Eye (tissue), 1 donor: ENCODE measurements at regions not wholly inside any gene's neighbourhood (a gene's known extent, or its start where the extent isn't known, plus 50 kb on each side); places are given as distances from the start of the nearest gene placed in this dataset.

Experiments used
- DNase-seq: peaks from one replicate; pipeline ENCODE4 v3.0.0-alpha.2; 2015

DNA sequence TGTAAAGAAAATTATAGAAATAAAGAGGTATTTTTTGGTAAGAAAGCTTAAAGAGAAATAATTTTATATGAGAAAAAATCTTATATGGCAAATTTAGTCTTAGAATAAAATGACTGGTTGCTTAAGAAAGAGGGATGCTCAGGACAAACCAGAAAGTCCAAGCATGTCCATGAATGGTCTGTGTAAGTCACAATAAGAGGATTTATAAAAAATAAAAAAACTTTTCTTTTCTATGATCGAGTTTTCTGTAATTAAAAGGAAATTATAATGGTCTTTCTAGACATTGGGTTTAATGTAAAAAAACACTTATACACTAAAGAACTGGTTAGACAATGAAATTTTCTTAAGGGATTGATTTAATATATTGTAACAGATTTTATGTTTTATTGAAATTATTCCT, 819.6 kb downstream of the TBC1D22A start:
- no peak for DNase-seq

DNA sequence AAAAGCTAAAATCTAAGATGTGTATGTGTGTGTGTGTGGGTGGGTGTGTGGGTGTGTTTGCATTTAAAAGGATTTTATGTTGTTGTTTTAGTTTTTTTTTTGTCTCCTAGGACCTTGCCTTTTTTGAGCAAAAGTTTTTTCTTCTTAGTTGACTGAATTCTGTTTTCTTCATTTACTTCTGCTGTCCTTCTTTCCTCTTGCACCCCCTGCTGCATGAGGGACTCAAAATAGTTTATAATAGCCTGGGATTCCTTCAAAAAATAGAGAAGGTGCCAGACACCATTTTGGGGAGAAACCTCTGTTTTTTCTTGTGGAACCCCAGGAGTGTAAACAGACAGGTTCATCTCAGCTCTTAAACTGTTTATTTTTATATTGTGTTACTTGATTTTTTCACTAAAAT, 817.7 kb downstream of the TBC1D22A start:
- no peak for DNase-seq

- no peak for DNase-seq
These were observed 814.5 kb downstream of the TBC1D22A start for GRCh38 chr22:47576908-47577307.

- no peak for DNase-seq
These were observed 812.8 kb downstream of the TBC1D22A start for GRCh38 chr22:47575291-47575690.

DNA sequence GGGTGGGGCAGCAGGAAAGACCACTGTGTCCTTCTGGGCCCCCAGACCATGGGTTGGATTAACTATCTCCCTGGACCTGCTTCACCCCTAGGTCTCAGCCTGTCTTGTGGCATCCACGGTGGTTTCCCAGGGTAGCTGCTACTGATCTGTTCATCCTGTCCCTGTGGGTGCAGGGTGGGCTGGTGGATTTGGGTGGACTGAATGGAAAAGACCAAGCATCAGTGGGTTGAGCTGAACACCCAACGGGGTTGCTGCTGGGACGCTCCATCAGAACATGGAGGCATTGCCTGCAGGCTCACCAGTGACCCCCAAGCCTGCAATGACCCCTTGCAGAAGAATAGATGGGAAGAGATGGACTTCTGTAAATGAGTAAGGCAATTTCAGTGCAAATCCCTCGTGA, 812.1 kb downstream of the TBC1D22A start:
- DNase-seq: no peak

GRCh38 chr22:47573141-47573540, 810.7 kb downstream of the TBC1D22A start:
- DNase-seq: no peak

GRCh38 chr22:47572443-47572842, 810.0 kb downstream of the TBC1D22A start:
- no peak for DNase-seq

DNA sequence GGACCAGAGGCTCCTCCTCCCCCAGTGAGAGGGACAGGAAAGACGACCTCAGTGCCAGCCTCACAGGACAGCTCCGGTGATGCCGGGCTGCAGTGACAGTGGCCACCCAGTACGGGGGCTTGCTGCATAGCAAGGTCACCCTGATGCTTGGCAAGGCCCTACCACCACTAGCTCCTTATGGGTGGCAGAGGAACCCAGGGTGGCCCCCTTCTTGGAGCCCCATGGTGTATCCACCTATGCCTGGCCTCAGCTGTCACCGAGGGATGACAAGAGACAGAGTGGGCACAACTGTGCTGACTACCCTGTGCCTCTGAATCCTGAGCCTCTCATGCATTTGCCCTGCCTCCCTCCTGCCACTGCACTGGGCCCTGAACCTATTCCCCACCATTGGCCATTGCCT, 809.2 kb downstream of the TBC1D22A start:
- DNase-seq: no peak

DNA sequence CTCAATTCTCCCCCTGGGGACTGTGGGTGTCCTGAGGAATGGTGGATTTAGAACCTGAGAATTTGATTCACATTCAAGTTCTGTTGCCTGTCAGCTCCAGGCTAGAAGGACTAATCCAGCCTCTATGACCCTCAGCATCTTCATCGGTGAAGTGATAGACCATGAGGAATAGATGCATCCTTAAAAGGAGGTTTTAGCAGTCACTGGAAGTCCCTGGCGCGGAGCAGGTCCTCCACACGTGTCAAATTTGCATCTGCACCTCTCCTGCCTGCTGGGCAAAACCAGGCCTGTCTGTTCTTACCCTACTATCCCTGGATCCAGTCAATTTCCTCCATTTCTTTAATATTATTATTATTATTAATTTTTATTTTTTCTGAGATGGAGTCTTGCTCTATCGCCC, 808.4 kb downstream of the TBC1D22A start:
- no peak for DNase-seq

DNA sequence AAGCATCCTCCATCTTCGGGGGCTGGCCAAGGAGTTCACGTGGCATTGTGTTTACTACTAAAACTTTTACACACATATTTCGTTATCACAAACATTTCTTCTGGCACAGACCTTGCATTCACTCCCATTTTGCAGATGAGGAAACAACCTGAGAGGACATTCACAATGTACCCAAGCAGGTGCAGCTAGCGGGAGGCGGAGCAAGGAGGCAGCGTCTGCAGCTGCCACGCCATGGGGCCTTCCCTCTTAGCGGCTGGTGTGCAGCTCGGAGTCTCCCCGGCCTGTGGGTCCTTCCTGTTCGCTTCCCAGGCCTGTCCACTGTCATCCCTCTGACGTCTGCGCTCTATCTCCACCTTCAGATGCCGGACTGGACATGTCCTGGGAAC, 807.8 kb downstream of the TBC1D22A start:
- DNase-seq: no peak

GRCh38 chr22:47569389-47570299, 807.2 kb downstream of the TBC1D22A start:
- DNase-seq: no peak

GRCh38 chr22:47568700-47569099, 806.2 kb downstream of the TBC1D22A start:
- DNase-seq: no peak

GRCh38 chr22:47567126-47568090, 805.0 kb downstream of the TBC1D22A start:
- DNase-seq: no peak

- no peak for DNase-seq
These were observed 804.0 kb downstream of the TBC1D22A start for GRCh38 chr22:47566491-47566890.

GRCh38 chr22:47565607-47566006, 803.2 kb downstream of the TBC1D22A start:
- DNase-seq: no peak

DNA sequence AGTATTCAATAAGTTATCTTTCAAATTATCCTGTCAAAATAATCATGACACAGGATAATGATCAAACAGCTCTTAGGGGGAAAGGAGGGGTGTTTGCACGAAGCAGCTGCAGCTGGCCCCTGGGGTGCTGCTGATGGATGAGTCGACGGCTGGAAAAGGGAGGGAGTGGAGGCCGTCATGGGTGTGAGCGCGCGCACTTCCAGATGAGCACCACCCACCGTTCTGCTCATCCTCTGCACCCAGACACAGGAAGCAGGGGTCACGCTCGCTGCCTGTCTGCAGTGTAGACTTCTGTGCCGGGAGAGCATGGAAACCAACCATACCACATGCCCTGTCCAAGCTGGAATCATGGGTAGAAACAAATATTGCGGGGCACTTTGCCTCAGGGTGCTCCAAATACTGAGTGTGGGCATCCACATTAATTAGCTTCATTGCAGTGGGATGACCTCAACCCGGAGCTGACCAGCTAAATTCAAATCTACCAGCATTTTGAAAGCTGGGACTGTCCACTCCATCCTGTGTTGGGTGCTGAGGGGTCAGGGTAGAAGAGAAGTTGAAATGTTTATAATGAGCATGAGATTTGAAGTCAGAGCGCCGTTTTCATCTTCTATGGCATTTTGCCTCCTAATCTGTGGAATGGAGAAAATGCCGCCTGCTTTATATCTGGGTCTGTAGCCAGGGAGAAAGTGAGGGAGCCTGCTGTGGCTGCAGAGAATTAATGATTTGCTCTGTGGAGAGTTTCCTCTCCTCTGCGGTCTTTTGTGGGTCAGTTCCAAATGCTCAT, 802.4 kb downstream of the TBC1D22A start:
- peak; percentile 79 for DNase-seq

DNA sequence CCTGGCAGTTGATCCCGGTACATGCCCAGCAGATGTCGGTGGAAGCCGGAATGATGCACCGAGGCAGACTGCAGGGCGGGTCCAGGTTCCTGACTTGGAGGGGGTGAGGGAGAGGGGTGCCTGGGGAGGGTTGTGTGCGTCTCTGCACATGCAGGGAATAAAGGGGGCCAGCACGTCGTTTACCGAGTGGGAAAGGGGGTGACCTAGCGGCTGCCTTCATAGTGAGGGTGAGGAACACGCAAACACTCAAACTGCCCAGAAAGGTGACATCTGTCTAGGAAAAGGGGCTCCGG, 801.7 kb downstream of the TBC1D22A start:
- no peak for DNase-seq

DNA sequence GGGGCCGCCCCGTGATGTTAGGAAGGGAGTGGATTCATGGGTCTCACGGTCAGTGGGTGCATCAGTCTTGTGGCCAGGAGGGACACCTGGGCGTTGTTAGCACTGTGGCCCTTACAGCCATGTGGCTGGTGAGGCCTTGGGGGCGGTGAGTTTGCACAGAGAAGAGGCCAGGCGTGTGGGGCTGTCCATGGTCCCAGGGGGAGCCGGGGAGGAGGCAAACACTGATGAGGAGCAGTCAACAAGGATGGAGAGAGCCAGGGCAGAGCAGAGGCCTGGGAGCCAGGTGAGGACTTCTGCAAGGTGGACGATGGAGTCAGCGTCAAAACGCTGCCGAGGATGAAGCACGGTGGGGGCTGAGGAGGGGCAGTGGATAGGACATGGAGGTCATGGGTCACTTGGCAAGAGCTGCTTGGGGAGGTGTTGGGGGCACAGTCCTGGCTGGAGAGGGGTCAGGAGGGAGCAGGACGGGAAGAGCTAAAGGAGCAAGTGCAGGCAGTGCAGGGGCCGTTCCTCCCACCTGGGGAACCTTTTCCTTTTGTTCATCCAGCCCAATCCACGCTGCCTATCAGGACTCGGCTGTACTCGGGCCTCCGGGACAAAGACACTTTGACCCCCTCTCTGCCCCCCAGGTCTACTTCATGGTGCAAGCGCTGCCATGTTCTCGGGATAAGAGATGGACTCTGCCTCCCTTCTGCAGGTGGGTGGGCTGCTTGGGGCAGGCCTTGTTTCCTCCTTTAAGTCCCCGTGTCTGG, 801.1 kb downstream of the TBC1D22A start:
- no peak for DNase-seq

DNA sequence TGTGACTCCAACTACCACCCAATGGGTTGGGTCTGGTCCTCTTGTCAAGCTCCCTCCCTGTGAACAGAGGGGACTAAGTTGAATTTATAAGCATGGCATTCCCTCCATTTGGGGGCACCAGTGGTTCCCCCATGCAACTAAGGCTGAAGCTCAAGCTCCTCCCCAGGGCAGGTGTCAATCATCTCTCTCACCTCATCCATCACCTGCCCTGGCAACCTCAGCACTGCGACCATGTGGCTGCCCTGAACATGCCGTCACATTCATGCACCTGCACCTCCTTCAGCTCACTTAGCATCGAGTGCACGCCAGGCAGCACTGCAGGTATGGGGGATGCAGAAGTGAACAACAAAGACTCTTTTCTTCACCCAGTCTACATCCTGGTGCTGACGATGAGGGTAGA, 799.3 kb downstream of the TBC1D22A start:
- no peak for DNase-seq

DNA sequence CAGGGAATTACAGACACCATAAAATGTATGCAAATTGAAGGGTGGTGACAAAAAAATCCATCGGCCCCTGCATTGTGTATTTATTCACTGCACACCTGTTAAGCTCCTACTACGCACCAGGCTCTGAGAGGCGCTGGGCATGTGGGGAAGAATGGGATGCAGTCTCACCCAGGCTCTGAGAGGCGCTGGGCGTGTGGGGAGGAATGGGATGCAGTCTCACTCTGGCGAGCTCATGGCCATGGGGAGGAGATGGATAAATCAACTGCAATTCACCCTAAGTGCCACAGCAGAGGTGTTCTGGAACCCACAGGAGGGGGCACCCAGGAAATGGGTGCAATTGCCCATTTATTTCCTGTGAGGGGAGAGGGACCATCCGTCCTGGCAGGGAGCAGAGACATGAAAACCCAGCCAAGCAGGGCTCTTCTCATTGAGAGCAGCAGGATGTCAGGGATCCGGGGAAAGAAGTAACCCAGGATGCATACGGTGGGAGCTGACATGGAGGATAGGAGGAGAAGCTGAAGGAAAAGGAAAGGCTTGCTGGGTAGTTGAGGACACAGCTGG, 798.7 kb downstream of the TBC1D22A start:
- no peak for DNase-seq

DNA sequence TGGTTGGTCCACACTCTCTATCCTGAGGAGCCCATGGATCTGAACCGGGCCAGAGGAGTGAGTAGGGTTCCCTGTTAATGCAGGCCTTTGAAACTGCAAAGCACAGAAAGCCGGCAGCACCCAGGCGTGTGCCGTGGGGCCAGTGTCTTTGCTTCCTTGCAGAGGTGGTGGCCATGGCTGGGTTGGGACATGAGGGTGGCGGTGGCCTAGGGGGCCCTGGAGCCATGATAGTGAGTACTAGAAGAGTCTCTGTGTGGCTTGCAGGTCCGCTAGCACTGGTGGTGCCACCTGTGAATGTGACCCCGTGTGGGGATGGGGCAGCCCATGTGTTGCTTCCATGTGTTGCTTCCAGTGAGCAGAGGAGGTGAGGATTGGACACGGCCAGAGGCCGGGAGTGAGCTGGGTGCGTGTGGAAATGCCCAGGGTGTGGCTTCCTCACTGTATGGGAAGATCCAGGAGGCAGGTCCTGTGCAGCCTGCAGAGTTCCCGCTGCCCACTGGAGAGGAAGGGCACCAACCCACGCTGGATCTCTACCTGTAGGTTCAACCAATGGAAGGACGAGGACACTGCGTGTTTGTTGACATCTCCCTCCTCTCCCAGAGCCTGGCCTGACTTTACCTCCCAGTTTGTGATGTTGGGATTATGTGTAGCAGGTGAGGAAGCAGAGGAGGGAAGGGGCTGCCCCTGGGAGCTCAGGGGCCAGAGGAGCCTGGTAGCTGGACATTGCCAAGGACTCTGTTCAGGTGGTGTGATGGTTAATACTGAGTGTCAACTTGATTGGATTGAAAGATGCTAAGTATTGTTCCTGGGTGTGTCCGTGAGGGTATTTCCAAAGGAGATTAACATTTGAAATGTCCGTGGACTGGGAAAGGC, 796.6 kb downstream of the TBC1D22A start:
- no peak for DNase-seq
